ENCODE measurements at regions not wholly inside any gene's neighbourhood (a gene's known extent, or its start where the extent isn't known, plus 50 kb on each side); places are given as distances from the start of the nearest gene placed in this dataset.

DNA sequence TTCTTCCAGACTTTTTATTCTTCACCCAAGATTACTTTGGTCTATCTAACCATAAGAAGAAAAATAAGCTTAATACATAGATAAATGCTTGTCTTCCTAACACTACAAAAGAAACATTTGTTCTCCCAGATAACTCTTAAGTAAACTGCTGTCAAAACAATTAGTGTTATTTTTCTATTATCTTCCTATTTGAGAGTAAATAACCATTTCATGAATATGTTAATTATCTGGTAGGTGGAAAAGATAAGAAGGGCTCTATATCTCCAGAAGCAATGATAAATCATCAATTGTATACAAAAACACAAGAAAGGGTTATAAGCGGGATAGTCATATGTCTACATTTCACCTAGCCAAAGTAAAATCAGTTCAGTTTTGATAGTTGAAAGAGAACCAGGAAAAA is 180.4 kb downstream of the ZIC3 start:
- no peak for TF ChIP-seq NRF1 (conservative IDR thresholded peaks at IDR 0.05; ENCODE audit: low read depth, low read length)
- TF ChIP-seq, protein P1, sequence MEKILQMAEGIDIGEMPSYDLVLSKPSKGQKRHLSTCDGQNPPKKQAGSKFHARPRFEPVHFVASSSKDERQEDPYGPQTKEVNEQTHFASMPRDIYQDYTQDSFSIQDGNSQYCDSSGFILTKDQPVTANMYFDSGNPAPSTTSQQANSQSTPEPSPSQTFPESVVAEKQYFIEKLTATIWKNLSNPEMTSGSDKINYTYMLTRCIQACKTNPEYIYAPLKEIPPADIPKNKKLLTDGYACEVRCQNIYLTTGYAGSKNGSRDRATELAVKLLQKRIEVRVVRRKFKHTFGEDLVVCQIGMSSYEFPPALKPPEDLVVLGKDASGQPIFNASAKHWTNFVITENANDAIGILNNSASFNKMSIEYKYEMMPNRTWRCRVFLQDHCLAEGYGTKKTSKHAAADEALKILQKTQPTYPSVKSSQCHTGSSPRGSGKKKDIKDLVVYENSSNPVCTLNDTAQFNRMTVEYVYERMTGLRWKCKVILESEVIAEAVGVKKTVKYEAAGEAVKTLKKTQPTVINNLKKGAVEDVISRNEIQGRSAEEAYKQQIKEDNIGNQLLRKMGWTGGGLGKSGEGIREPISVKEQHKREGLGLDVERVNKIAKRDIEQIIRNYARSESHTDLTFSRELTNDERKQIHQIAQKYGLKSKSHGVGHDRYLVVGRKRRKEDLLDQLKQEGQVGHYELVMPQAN (conservative IDR thresholded peaks at IDR 0.05) = no peak
- TF ChIP-seq NFYA (IDR thresholded peaks at IDR 0.05; ENCODE audit: borderline replicate concordance, low read depth, low read length) = no peak
- TF ChIP-seq NFIC (IDR thresholded peaks at IDR 0.05; ENCODE audit: low read depth, low read length) = no peak
- no peak for TF ChIP-seq CBX5 (IDR thresholded peaks at IDR 0.05; ENCODE audit: low read depth)
- TF ChIP-seq CTCF (IDR thresholded peaks at IDR 0.05 in 2 of 3, conservative IDR thresholded peaks at IDR 0.05 in 1 of 3; ENCODE audit: control insufficient read depth in 2 of 3, extremely low read depth in 1 of 3, insufficient read depth in 1 of 3, low read depth in 3 of 3, low read length in 3 of 3) = no peak
- no peak for TF ChIP-seq YY1 (IDR thresholded peaks at IDR 0.05; ENCODE audit: low read depth, low read length)
- no peak for TF ChIP-seq ATF7 (IDR thresholded peaks at IDR 0.05; ENCODE audit: low read depth)
- no peak for TF ChIP-seq EGR1 (IDR thresholded peaks at IDR 0.05; ENCODE audit: borderline replicate concordance in 1 of 2, low read depth in 2 of 2, low read length in 2 of 2)
- no peak for TF ChIP-seq IKZF1 (conservative IDR thresholded peaks at IDR 0.05)
- no peak for TF ChIP-seq CEBPB (IDR thresholded peaks at IDR 0.05; ENCODE audit: borderline replicate concordance in 1 of 2, low read depth in 2 of 2, low read length in 2 of 2)
- no peak for TF ChIP-seq NR2C2 (IDR thresholded peaks at IDR 0.05; ENCODE audit: borderline replicate concordance, control insufficient read depth, insufficient read length, low read depth)
- no peak for TF ChIP-seq SREBF2 (IDR thresholded peaks at IDR 0.05; ENCODE audit: low read length)
- no peak for TF ChIP-seq ZNF274 (IDR thresholded peaks at IDR 0.05; ENCODE audit: insufficient read depth, insufficient read length)

All from GM12878 (cell line).